Pulmonary artery endothelial cell (primary cell): ENCODE measurements at regions not wholly inside any gene's neighbourhood (a gene's known extent, or its start where the extent isn't known, plus 50 kb on each side); places are given as distances from the start of the nearest gene placed in this dataset.
"Not testable (repeated sequence)": the region's sequence is repeated elsewhere in the genome, so short reads cannot be mapped to it uniquely, and the experiment has no call there.

Source experiments
- DNase-seq: peaks from one replicate; pipeline ENCODE4 v3.0.0-alpha.2; 2011; ENCODE audit warnings: low read depth, low spot score

DNA sequence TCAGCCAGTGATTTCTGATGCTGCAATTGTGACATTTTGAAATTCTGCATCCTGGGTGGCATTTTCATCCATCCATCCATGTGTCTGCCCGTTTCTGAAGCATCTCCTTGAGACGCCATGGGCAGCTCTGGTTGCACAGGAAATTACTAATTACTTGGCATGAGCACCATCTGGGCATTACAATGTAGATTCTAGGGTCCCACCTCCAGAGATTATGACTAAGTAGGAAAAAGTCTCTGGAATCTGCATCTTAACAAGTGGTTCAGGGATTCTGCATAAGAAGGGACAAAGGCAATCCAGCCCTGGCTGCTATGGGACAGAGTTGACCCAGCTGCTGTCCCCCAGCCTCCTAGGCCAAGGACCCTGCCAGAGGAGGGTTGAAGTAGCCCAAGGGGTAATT lies 65.3 kb downstream of the CUZD1 start:
- DNase-seq = peak; percentile 19

DNA sequence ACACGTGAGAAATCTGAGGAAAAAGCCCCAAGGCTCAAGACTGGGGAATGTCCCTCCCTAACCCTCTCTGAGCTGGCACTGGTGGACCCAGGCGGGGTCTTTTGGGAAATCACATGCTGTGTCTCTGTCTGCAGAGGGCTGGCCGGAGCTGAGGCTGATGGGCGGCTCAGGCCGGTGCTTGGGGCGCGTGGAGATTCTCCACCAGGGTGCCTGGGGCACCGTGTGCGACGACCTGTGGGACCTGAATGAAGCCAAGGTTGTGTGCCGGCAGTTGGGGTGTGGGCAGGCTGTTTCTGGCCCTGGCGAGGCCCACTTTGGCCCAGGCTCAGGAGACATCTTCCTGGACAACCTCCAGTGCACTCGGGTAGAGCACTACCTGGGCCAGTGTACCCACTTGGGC lies 65.7 kb downstream of the CUZD1 start:
- DNase-seq = no peak

DNA sequence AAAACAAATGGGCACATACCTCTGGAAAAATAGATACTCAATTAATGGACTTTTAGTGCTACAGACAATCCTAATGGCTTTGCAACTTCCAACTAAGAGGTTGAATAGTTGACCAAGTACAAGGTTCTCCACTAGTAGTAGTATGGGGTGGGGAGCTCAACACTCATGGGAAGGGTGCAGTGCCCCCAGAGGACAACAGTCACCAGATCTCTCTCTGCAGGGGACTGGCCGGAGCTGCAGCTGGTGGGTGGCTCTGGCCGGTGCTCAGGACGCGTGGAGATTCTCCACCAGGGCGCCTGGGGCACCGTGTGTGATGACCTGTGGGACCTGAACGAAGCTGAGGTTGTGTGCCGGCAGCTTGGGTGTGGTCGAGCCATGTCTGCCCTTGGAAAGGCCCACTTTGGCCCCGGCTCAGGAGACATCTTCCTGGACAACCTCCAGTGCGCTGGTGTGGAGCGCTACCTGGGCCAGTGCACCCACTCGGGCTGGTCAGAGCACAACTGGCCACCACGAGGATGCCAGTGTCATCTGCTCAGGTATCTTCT lies 68.1 kb downstream of the CUZD1 start:
- no peak for DNase-seq

DNA sequence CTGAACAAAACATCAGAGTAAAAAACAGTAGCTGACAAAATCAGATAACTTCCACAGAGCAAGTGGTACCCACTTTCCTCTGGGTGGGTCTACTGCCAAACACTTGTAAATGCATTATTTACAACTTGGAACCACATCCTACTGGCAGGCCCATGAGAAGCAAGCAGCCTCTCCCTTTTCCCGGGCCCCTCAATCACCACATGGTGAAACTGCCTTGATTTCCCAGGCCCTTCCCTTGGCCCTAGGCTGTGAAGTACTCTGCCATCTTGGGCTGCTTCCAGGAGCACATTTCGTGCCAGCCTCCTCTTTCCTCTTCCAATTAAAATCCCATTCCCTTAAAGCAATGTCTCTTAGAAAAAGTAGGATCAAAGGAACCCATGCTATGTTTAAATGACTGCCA lies 71.4 kb downstream of the CUZD1 start:
- DNase-seq = no peak

DNA sequence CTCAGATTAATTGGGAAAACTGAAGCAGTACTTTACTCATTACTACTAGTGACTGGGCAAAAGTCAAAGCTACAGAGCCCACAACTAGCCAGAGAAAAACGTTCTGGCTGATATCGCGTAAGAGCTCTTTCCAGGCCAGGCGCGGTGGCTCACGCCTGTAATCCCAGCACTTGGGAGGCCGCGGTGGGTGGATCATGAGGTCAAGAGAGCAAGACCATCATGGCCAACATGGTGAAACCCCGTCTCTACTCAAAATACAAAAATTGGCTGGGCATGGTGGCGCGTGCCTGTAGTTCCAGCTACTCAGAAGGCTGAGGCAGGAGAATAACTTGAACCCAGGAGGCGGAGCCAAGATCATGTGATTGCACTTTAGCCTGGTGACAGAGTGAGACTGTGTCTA lies 71.8 kb upstream of the C10orf120 start:
- DNase-seq = not testable (repeated sequence)

DNA sequence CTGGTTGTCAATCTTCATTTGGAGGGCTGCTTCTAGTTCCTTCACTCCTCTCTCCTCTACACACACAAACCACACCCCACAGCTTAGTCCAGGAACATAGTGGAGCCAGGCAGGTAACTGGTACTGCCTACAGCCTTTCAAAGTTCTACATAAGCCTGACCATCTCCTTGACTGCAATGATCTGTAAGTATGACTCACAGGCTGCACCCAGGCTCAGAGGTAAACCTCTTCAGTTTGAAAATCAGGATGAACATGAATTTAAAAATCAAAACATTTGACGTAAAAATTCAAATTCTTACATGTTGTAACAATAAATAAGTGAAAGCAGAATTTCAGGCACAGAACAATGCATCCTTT lies 68.7 kb upstream of the C10orf120 start:
- DNase-seq = no peak

DNA sequence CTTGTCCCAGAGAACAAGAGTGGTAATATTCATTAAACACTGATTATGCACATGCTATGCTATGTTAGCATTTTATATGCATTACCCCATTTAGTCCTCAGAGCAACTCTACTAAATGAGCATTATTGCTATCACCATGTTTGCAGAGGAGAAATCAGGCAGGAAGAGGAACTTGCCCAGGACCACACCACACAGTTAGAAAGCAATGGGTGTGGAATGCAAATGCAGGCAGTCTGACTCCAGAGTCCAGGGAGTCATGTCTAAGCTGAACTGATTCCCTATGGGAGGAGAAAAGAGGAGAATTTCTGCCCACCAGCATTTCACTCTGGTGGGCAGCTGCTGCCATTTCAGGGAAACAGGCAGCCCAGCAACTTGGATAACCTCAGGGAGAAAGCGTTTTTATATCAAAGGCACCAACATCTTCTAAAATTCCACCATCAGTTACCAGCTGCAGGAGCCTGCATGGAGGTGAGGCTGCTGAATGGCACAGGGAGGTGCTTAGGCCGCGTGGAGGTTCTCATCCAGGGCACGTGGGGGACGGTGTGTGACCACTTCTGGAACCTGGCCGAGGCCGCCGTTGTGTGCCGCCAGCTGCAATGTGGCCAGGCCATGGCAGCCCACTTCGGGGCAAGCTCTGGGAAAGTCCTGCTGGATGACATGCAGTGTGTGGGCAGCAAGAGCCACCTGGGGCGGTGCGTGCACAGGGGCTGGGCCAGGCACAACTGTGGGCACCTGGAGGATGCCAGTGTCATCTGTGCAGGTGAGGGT lies 68.2 kb upstream of the C10orf120 start:
- no peak for DNase-seq

DNA sequence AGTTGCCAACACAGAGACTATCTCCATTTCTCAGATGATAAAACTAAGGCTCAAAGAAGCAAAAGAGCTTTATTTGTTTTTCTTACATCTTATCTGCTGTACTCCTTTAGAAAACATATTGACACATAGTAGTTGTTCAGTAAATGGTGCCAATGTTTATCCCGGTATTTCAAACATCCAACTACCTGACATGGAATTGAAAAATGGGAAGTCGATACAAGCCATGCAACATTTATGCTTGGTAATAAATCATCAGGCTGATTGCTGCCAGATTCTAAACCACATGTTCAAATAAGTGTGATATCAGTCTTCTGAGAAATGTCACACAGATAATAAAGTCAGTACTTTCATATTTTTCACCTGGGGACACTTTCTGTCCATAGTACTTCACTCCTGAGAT lies 65.8 kb upstream of the C10orf120 start:
- DNase-seq = no peak

DNA sequence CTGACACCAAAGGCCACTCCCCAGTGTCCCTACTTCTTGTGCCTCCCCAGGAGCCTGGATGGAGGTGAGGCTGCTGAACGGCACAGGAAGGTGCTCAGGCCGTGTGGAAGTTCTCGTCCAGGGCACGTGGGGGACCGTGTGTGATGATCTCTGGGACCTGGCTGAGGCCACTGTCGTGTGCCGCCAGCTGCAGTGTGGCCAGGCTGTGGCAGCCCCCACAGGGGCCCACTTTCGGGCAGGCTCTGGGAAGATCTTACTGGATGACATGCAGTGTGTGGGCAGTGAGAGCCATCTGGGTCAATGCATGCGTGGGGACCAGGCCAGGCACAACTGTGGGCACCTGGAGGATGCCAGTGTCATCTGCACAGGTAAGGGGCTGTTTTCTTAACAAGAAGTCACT lies 57.0 kb upstream of the C10orf120 start:
- DNase-seq = no peak

DNA sequence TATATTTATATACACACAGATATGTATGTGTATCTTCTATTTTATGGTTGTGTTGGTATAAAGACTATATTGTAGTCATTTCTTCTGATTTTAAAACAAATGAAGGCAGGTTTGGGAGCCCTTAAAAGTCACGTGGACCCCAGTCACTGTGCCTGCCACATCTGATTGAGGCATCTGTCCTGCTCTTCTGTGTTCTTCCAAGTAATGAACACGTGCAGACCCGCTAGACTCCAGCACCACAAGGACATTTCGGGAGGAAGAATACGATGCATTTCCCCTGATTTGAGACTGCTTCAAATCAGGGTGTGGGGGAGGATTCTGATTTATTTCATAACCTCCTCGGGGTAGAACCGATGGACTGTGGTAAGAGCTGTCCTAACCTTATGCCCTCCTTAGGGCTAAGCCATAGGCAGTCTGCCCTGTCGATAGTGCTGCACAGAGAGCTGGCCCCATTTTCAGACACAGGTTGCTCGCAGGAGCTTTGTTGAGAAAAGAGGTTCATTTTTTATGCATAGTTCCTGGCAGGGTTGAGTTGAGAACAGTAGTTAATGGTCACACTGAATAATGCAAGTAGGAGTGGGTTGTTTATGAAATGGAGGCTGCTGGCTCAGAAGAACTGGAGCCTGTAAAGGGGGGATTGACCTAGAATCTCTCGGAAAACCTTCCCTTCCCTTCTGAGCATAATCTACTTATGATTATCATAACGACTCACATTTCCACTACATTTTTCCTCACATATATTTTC lies 55.0 kb upstream of the C10orf120 start:
- DNase-seq = no peak

DNA sequence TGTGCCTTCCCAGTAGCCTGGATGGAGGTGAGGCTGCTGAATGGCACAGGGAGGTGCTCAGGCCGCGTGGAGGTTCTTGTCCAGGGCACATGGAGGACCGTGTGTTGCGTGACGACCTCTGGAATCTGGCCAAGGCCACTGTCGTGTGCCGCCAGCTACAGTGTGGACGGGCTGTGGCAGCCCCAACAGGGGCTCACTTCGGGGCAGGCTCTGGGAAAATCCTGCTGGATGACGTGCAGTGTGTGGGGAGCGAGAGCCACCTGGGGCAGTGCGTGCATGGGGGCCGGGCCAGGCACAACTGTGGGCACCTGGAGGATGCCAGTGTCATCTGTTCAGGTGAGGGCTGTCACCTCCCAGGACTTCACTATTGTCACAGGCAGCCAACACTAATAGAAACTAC lies 50.2 kb upstream of the C10orf120 start:
- no peak for DNase-seq
